ENCODE measurements at regions not wholly inside any gene's neighbourhood (a gene's known extent, or its start where the extent isn't known, plus 50 kb on each side); places are given as distances from the start of the nearest gene placed in this dataset.

GRCh38 chr17:53891726-53892125, 69.0 kb downstream of the KIF2B start:
- DNase-seq: no peak

DNA sequence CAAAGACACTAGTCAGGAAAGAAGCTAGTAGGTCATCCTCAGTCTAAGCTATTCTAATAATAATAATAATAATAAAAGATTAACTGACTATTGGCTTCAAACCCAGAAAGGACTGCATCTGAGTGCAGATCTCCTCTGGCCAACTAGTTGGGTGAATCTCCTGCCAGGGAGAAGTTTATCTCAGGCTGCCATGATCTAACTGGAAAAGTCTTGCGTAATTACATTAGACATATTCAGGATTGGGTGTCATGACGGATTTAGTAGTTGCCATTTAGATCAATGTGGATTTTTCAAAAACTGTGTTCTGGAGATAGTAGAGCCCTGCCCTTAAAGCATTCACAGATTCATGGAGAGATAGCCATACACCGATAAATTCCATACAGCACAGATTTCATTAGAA, 69.5 kb downstream of the KIF2B start:
- no peak for DNase-seq

DNA sequence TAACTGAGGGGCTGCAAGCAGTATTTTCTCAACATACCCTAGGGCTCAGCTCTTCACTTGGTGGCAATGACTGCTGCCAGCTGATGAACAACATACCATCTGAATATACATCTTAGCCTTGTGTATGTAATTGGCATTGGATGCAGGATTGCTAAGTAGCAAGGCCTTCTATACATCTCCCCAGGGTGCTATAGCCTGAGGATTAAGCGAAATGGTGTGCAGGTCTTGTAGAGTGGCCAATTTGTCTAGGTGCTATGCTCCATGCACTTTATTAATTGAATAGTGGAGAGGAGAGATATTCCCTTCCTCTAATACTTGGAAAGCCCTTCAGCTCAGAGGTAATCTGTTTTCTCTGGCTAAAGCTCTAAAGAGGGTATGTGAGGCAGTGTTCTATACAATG, 71.9 kb downstream of the KIF2B start:
- DNase-seq: no peak

DNA sequence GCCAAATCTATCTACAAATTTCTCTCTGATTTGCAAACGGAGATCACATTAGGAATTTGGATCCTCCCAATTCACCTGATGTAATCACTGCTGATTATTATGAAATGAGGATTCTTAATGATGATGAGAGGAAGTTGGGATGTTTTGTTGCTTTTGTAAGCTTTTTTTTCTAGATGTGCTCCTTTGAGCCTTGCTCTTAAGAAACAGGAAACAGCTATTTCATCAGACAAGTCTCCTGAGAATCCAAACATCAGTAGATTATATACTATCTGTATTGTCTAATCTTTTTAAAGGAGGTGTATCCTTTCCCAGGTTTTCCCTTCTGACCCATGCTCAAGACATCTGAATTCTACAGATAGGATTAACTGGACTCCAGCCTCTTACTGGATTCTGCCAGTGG, 73.3 kb downstream of the KIF2B start:
- no peak for DNase-seq

DNA sequence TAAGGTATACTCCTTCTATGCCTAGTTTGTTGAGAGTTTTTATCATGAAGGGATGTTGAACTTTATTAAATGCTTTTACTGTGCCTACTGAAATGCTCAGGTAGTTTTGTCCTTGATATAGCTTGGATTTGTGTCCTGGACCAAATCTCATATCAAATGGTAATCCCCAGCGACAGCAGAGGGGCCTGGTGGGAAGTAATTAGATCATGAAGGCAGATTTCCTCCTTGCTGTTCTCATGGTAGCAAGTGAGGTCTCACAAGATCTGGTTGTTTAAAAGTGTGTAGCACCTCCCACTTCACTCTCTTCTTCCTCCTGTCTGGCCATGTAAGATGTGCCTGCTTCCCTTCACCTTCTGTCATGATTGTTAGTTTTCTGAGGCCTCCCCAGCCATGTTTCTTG, 78.2 kb downstream of the KIF2B start:
- no peak for DNase-seq

GRCh38 chr17:53907435-53907834, 84.7 kb downstream of the KIF2B start:
- no peak for DNase-seq

DNA sequence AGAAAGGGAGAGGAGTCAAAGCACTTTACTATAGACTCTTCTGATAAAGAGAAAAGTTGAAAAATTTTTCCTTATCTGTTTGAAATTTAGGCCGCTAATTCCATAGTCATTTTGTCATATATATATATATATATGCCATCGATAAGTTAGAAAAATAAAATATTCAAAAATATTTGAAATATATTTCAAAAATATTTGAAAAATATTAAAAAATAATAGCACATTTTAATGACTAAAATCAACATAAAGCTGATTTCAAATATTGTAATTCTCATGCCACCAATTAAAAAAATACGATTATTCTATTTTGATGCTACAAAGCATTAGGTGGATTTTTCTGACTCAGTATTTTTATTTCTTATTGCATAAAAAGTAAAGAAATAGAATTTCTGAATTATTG, 87.1 kb downstream of the KIF2B start:
- DNase-seq: no peak

DNA sequence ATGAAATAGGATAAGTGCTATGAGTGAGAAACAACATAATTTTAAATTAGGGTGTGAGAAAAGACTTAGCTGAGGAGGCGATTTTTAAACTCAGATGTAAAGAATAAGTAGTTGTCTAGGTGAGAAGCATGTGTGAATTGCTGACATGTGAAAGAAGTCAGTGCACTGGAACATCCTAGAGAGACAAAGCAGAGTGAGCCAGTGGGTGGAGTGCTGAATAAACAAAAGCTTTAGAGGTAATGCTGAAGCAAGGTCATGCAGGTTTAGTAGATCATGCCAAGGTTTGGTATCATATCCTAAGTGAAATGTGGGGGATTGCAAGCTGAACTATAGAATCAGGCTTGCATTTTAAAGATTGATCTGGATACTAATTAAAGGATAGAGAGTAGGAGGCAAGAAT, 89.4 kb downstream of the KIF2B start:
- DNase-seq: no peak

GRCh38 chr17:53919356-53919755, 96.6 kb downstream of the KIF2B start:
- DNase-seq: no peak

DNA sequence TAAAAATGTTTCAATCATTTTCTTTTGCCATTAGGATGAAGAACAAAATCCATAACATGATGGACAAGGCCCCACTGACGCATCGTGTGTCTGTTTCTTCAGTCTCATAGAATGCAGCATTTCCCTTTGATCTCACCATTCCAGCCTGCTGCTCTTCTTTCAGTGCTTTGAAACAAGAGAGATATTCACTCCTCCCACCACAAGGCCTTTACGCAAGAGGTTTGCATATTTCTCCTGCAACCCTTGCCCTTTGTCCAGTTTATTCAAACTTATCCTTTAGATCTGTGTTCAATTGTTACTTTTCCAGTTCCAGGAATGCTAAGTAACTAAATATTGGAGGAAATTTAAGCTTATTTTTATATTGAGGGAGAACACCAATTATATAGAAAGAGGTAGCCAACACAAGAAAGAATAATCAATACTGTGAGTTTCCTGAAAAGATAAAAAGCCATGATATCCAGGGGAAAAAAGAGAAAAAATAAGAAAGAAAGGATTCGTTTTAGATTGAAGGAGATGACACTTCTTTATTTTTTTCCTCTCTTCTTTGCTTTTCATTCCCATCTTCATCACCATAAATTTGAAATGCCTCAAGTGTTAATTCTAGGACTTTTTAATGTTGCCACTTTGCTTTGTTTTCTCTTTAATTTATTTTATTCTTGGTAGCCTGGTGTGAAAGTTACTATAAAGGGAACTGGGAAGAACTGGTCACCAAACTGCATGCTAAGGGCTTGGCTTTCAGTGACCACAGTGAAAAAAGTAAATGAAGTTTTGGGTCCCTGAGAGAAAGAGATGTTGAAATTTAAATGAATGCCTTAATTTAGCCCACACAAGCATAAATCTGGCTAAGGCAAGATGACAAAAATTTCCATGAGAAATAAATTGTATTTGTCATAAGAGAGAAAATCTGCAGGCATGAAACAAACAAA, 102.1 kb downstream of the KIF2B start:
- DNase-seq: no peak

DNA sequence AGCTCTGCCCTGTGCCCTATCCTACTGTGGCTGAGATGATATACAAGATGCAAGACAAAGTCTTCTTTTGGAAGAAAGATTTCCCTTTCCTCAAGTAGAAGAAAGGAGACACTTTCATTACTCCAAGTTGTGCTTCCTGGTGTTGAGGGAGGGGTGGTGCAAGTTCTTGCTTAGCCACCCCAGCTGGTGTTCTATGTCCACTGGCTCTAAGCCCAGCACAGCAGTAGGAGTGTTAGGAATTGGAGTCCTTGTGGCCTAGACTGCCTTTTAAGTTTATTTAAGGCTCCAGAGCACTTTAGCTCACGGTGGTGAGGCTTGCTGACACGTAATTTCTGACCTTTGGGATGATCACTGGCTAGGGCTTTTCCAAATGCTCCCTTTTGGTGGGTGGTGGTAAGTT, 109.7 kb downstream of the KIF2B start:
- DNase-seq: no peak

DNA sequence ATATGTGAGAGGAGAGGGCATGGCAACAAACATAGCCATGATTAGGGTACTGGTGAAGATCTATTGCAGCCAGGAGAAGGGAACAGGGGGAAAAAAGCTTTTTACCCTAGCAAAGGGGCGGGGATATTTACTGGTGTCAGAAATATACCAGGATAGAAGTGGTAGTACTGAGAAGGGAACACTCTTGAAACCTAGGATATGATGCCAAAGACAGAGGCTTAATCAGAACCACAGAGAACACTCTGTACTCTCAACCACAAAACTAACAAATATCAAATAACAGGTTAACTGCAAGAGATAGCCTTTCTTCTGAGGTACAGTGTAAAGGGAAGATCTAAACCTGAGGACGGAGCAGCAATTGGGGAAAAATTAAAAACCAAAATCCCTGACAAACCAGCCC, 112.2 kb downstream of the KIF2B start:
- no peak for DNase-seq

GRCh38 chr17:53941231-53941630, 118.5 kb downstream of the KIF2B start:
- no peak for DNase-seq

DNA sequence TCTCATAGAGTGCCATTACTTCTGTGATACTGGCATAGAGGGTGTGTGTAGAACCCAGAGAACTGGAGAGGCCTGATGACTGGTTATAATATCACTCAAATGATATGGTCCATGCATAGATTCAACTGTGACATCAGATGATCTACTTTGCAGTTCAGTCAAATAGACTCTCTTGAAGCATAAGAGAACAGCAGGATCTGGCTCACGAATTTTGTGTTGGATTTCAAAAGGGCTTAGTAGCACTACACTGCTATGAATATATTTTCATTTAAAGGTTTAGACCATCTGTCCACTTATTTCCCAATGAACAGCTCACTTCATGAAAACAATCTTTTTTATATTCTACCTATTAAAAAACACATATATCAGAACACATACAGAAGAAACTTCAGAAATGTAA, 119.7 kb downstream of the KIF2B start:
- DNase-seq: no peak

- DNase-seq: no peak
Measured at GRCh38 chr17:53942898-53943297, 120.2 kb downstream of the KIF2B start.

- DNase-seq: no peak
Measured at GRCh38 chr17:53948323-53948722, 125.6 kb downstream of the KIF2B start.

DNA sequence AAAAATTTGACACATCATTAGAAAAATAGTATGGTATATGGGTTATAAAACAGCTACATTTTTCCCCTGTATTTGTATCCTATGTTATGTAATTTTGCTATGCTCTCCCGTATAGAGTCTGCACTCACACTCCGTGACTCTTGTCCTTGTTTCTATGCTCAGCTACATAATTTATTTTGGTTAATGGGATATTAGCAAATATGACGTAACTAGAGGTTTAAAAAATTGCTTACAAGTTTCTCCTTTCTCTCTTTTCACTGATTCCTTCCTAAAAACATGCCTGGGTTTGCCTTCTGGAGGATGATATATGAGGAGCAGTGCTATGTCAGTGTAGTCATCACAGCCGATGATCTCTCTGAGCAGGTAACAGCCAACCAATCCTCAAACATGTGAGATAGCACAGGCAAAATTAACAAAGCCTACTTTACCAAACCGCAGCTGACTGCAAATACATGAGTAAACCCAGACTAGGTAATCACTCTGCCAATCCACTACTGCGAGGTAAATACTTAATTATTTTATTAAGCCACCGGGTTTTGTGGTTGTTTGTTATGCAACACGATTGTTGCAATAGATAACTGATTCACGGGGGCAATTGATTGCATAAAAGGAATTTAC, 126.9 kb downstream of the KIF2B start:
- no peak for DNase-seq

- no peak for DNase-seq
Measured at GRCh38 chr17:53950207-53950857, 127.6 kb downstream of the KIF2B start.

DNA sequence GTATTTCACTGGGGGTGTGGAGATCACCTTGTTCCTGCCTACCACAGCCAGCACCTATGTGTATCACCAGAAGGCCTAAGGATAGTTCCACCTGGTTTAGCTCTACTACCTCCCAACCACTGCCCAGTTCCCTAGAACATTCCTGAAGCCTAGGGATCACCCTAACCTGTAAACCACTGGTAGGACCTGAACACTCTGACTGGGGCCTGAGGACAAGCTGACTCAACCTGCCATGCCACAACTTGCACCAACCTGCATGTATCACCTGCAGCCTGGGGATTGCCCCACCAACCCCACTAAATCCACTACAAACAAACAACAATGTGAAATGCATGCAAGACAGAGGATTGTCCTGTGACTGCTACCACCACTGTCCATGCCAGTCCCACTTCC, 128.1 kb downstream of the KIF2B start:
- DNase-seq: no peak

GRCh38 chr17:53971361-53971760, 148.6 kb downstream of the KIF2B start:
- DNase-seq: no peak

DNA sequence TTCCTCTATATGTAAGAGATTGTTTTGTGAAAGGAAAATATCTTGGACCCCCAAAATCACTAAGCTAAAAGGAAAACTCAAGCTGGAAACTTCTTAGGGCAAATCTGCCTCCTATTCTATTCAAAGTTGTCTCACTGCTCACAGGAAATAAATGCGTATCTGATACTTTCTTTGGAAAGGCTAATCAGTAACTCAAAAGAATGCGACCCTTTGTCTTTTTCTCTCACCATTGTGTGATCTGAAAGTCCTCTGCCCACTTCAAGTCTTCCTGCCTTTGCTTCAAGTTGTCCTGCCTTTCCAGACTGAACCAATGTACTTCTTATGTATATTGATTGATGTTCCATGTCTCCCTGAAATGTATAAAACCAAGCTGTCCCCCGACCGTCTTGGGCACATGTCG, 157.3 kb downstream of the KIF2B start:
- no peak for DNase-seq

GRCh38 chr17:53996131-53996530, 173.4 kb downstream of the KIF2B start:
- DNase-seq: no peak

DNA sequence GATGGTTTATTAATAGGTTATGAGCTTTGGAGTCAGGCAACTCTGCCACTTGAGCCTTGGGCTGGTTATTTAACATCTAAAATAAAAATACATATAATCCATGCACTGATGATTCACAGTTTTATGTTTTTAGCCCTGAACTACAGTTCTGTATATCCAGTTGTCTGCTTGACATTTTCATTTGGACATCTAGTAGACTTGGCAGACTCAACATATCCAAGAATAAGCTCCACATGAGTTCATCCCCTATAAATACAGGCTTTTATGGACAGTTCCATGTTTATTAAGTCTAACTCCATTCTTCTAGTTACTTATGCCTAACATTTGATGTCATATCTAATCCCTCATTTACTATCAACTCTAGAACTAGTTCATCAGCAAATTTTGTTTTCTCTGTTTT, 174.2 kb downstream of the KIF2B start:
- no peak for DNase-seq

DNA sequence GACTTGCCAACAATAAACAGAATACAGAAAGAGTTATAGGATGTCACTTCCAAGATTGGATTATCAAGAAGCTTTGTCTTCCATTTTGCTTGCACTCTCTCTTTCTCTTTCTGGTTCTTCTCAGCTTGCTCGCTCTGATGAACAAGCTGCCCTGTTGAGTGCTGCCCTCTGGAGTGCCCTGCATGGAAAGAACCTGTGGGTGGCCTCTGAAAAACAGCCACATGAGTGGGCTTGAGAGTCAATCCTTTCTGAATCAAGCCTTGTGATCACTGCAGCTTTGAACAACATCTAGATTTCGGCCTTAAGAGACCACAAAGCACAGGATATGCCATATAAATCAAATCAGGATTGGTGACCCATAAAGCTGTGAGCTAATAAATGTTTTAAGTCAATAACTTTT, 185.1 kb downstream of the KIF2B start:
- DNase-seq: no peak

Data from SW 1271 (cell line).